ENCODE measurements at regions not wholly inside any gene's neighbourhood (a gene's known extent, or its start where the extent isn't known, plus 50 kb on each side); places are given as distances from the start of the nearest gene placed in this dataset.

DNA sequence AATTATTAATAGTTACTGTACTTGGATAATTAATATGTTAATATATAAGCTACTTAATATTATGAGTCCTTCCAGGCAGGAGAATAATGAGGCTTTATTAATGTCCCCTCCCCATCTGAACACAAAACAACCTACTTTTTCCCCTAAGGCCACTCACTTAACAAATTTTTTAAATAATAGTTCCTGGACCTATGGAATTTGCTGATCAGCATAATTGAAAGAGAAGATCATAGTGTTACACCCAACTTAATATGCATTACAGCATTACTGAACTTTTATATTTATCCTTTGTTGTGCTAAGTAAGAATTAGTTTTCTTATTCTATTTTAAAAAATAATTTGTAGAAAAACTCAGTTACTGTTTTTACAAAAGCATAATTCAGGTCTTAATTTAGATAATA lies 1537.7 kb upstream of the GOT2 start:
- H3K36me3 ChIP-seq = no peaks in the 10 kb centered on the region
- H3K4me1 ChIP-seq = no peaks in the 10 kb centered on the region

DNA sequence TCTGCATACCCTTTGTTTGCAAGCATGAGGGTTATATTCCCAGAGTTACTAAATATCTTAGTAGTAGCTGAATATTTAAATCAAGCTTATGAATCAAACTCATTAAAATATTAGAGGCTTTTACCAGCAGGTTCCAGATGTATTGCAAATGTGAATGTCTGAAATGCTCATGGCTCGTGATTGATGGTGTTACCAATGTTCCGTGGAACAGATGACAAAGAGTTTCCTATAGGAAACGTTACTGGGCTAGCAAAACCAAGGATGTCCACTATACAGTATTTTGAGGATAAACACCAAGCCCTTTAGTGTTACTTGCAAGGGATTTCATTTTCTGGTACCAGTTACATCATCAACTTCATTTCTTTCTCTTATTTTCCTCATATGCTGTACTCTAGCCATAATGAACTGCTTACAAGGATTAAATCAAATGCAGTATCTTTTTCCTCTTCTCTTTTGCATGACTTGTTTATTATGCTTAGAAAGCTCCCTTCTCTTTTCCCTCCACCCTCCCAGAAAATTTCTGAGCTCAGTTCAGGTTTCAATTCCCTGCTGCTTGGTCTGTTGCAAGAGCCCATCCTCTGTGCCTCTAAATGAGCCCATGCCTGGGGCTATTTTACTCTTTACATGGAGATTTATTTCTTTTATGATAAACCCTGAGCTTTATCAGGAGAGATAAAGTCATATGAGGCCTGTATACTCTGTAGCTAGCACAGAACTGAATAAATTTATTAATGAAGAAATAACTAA lies 1537.1 kb upstream of the GOT2 start:
- intact Hi-C loops (cut with DNase I; ENCODE audit: low total_unique reads) = no loop called here

More for the DNA sequence above, 1537.7 kb upstream of the GOT2 start:
- no peak for TF ChIP-seq POLR2A (IDR thresholded peaks at IDR 0.05)
- no peak for TF ChIP-seq POLR2AphosphoS5 (IDR thresholded peaks at IDR 0.05)
- TF ChIP-seq, protein P1, sequence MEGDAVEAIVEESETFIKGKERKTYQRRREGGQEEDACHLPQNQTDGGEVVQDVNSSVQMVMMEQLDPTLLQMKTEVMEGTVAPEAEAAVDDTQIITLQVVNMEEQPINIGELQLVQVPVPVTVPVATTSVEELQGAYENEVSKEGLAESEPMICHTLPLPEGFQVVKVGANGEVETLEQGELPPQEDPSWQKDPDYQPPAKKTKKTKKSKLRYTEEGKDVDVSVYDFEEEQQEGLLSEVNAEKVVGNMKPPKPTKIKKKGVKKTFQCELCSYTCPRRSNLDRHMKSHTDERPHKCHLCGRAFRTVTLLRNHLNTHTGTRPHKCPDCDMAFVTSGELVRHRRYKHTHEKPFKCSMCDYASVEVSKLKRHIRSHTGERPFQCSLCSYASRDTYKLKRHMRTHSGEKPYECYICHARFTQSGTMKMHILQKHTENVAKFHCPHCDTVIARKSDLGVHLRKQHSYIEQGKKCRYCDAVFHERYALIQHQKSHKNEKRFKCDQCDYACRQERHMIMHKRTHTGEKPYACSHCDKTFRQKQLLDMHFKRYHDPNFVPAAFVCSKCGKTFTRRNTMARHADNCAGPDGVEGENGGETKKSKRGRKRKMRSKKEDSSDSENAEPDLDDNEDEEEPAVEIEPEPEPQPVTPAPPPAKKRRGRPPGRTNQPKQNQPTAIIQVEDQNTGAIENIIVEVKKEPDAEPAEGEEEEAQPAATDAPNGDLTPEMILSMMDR (IDR thresholded peaks at IDR 0.05 in 8 of 11, conservative IDR thresholded peaks at IDR 0.05 in 3 of 11) = no peak
- Histone ChIP-seq H3K27ac (no peak overlapping the region), H3K27me3 (replicated peaks in 1 of 7) (no peaks in the 10 kb centered on the region), H3K4me3 (no peak overlapping the region), H3K9me3 (no peaks in the 10 kb centered on the region)
- DNase-seq = no peak
- intact Hi-C loops (cut with DNase I; ENCODE audit: low total_unique reads) = no loop called here

DNA sequence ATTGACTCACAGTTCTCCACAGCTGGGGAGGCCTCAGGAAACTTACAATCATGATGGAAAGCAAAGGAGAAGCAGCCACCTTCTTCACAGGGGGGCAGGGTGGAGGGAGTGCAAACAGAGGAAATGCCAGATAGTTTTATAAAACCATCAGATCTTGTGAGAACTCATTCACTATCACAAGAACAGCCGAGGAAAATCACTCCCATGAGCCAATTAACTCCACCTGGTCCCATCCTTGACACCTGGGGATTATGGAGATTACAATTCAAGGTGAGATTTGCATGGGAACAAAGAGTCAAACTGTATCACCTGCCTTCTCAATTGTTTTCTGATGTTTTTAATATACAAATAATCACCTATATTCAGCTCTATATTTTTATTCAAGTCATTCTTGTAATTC lies 1527.3 kb upstream of the GOT2 start:
- no peak overlapping the region for H3K27ac ChIP-seq
- H3K27me3 ChIP-seq (replicated peaks in 1 of 7) = no peaks in the 10 kb centered on the region
- no peaks in the 10 kb centered on the region for H3K4me1 ChIP-seq
- H3K4me3 ChIP-seq = no peak overlapping the region
- intact Hi-C loops (cut with DNase I; ENCODE audit: low total_unique reads) = no loop called here
- no peaks in the 10 kb centered on the region for H3K36me3 ChIP-seq
- DNase-seq = no peak
- 43 to 72% (median 52%) methylated on average over 1 of the region's 1 CpG for whole genome bisulfite sequencing, 5 donors
- TF ChIP-seq POLR2AphosphoS5 (IDR thresholded peaks at IDR 0.05) (no peak), POLR2A (IDR thresholded peaks at IDR 0.05) (no peak)
- TF ChIP-seq, protein P1 (IDR thresholded peaks at IDR 0.05 in 8 of 11, conservative IDR thresholded peaks at IDR 0.05 in 3 of 11) = no peak
- H3K9me3 ChIP-seq = peaks cover 0 to 4% (median 0%) of the 10 kb centered on the region in 8 donors

More for the DNA sequence above, 1537.1 kb upstream of the GOT2 start:
- Histone ChIP-seq H3K27me3 (replicated peaks in 1 of 7) (no peaks in the 10 kb centered on the region), H3K9me3 (no peaks in the 10 kb centered on the region), H3K4me1 (no peaks in the 10 kb centered on the region), H3K27ac (no peak overlapping the region), H3K36me3 (no peaks in the 10 kb centered on the region), H3K4me3 (no peak overlapping the region)
- no peak for DNase-seq
- TF ChIP-seq, protein P1 (IDR thresholded peaks at IDR 0.05 in 8 of 11, conservative IDR thresholded peaks at IDR 0.05 in 3 of 11) = no peak
- TF ChIP-seq POLR2A (IDR thresholded peaks at IDR 0.05) = no peak
- no peak for TF ChIP-seq POLR2AphosphoS5 (IDR thresholded peaks at IDR 0.05)
- WGBS, 5 donors = 40 to 53% (median 52%) methylated on average over 3 of the region's 3 CpGs

DNA sequence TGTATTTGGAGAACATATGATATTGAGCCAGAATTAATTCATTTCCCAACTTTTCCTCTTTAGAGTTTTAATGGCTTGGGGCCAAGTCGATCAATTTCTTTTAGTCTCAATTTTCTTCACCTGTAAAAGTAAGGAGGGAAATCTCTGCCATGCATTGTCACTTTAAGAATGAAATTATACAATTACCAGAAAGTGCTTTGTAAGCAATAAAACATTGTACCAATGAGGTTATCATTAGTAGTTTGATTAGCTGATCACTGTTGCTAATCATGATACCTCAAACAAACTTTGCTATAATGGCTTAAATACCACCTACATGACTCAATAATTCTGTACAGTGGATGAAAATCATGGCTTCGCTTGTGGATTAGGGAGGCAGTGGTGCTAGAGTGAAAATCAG lies 1525.8 kb upstream of the GOT2 start:
- no peak for TF ChIP-seq POLR2AphosphoS5 (IDR thresholded peaks at IDR 0.05)
- no peak for TF ChIP-seq POLR2A (IDR thresholded peaks at IDR 0.05)
- TF ChIP-seq, protein P1 (IDR thresholded peaks at IDR 0.05 in 8 of 11, conservative IDR thresholded peaks at IDR 0.05 in 3 of 11) = no peak
- intact Hi-C loops (cut with DNase I; ENCODE audit: low total_unique reads) = no loop called here

More for the DNA sequence above, 1525.8 kb upstream of the GOT2 start:
- Histone ChIP-seq H3K36me3 (no peaks in the 10 kb centered on the region), H3K9me3 (peaks cover 0 to 4% (median 0%) of the 10 kb centered on the region in 8 donors), H3K27ac (no peak overlapping the region), H3K4me1 (no peaks in the 10 kb centered on the region), H3K27me3 (replicated peaks in 1 of 7) (no peaks in the 10 kb centered on the region), H3K4me3 (no peak overlapping the region)
- 76 to 96% (median 81%) methylated on average over 2 of the region's 2 CpGs for WGBS, 5 donors
- DNase-seq = no peak
